IMR-90 (cell line): ENCODE measurements at regions not wholly inside any gene's neighbourhood (a gene's known extent, or its start where the extent isn't known, plus 50 kb on each side); places are given as distances from the start of the nearest gene placed in this dataset.

Experiments used
- MXI1 ChIP-seq: IDR thresholded peaks from 2 replicates; pipeline ENCODE4 v1.6.1; 2012; ENCODE audit warnings: low read depth, mild to moderate bottlenecking, low read length, moderate library complexity, borderline replicate concordance
- POLR2A ChIP-seq: IDR thresholded peaks from 2 replicates; pipeline ENCODE4 v1.6.1; 2012; ENCODE audit warnings: mild to moderate bottlenecking, low read depth, low read length
- RAD21 ChIP-seq: IDR thresholded peaks from 2 replicates; pipeline ENCODE4 v1.6.1; 2012; ENCODE audit warnings: low read length, improper control_type of control experiment
- RCOR1 ChIP-seq: IDR thresholded peaks from 2 replicates; pipeline ENCODE4 v1.6.1; 2012; ENCODE audit warnings: mild to moderate bottlenecking, low read length, improper control_type of control experiment; ENCODE audit not compliant: insufficient replicate concordance
- RFX5 ChIP-seq: IDR thresholded peaks from 2 replicates; pipeline ENCODE4 v1.8.0; 2012; ENCODE audit warnings: low read depth, mild to moderate bottlenecking, low read length, moderate library complexity
- TF ChIP-seq, protein P1 (sequence below): conservative IDR thresholded peaks from 2 replicates; pipeline ENCODE4 v1.5.1; 2012; ENCODE audit warnings: mild to moderate bottlenecking, low read depth, low read length, improper control_type of control experiment

DNA sequence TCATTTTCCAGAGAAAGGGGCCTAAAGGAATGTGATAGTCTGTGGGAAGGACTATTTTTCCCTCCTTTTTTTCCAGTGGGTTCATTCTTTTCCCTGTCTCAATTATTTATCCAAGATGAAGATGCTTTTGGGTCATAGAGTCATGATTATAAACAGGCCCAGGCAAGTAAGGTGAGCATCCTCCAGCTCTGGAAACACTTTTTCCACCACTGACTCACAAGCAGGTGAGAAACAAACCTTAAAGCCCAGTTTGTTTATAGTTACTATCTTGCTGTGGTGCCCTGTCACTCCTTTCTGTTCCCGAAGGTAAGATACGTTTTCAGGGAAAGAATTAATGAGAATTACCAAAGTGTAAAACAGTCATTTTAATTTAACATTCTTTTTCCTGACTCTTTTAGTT is 107.7 kb upstream of the IFNG-AS1 start:
- TF ChIP-seq RFX5: no peak
- TF ChIP-seq, protein P1, sequence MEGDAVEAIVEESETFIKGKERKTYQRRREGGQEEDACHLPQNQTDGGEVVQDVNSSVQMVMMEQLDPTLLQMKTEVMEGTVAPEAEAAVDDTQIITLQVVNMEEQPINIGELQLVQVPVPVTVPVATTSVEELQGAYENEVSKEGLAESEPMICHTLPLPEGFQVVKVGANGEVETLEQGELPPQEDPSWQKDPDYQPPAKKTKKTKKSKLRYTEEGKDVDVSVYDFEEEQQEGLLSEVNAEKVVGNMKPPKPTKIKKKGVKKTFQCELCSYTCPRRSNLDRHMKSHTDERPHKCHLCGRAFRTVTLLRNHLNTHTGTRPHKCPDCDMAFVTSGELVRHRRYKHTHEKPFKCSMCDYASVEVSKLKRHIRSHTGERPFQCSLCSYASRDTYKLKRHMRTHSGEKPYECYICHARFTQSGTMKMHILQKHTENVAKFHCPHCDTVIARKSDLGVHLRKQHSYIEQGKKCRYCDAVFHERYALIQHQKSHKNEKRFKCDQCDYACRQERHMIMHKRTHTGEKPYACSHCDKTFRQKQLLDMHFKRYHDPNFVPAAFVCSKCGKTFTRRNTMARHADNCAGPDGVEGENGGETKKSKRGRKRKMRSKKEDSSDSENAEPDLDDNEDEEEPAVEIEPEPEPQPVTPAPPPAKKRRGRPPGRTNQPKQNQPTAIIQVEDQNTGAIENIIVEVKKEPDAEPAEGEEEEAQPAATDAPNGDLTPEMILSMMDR: no peak
- TF ChIP-seq POLR2A: no peak
- no peak for TF ChIP-seq MXI1
- no peak for TF ChIP-seq RAD21
- TF ChIP-seq RCOR1: no peak
